ENCODE measurements at regions not wholly inside any gene's neighbourhood (a gene's known extent, or its start where the extent isn't known, plus 50 kb on each side); places are given as distances from the start of the nearest gene placed in this dataset.

GRCh38 chr16:5319799-5320198, 222.2 kb upstream of the EEF2KMT start:
- H3K23ac ChIP-seq (ENCODE audit: low read depth, low read length): no peak overlapping the region
- ATAC-seq (ENCODE audit: low read depth) (no peak), DNase-seq (no peak)
- dilution Hi-C loops (cut with HindIII; ENCODE audit: low sequenced_read_pairs, unreplicated experiment): no loop called here
- no peak overlapping the region for H3K9ac ChIP-seq (ENCODE audit: low read depth, low read length)
- TF ChIP-seq SMC3 (IDR thresholded peaks at IDR 0.05; ENCODE audit: low read depth, low read length): no peak
- no peak for TF ChIP-seq BHLHE40 (IDR thresholded peaks at IDR 0.05; ENCODE audit: low read depth, low read length)
- TF ChIP-seq, protein P1, sequence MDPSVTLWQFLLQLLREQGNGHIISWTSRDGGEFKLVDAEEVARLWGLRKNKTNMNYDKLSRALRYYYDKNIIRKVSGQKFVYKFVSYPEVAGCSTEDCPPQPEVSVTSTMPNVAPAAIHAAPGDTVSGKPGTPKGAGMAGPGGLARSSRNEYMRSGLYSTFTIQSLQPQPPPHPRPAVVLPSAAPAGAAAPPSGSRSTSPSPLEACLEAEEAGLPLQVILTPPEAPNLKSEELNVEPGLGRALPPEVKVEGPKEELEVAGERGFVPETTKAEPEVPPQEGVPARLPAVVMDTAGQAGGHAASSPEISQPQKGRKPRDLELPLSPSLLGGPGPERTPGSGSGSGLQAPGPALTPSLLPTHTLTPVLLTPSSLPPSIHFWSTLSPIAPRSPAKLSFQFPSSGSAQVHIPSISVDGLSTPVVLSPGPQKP (IDR thresholded peaks at IDR 0.05; ENCODE audit: borderline replicate concordance, low read depth, low read length): no peak
- TF ChIP-seq, protein P2, sequence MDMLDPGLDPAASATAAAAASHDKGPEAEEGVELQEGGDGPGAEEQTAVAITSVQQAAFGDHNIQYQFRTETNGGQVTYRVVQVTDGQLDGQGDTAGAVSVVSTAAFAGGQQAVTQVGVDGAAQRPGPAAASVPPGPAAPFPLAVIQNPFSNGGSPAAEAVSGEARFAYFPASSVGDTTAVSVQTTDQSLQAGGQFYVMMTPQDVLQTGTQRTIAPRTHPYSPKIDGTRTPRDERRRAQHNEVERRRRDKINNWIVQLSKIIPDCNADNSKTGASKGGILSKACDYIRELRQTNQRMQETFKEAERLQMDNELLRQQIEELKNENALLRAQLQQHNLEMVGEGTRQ (IDR thresholded peaks at IDR 0.05; ENCODE audit: low read depth, low read length): no peak
- TF ChIP-seq MXI1 (IDR thresholded peaks at IDR 0.05; ENCODE audit: borderline replicate concordance, low read depth, low read length): no peak
- TF ChIP-seq RAD21 (IDR thresholded peaks at IDR 0.05; ENCODE audit: low read length): no peak
- TF ChIP-seq RCOR1 (IDR thresholded peaks at IDR 0.05; ENCODE audit: insufficient replicate concordance, low read length): no peak
- TF ChIP-seq POLR2A (IDR thresholded peaks at IDR 0.05; ENCODE audit: low read depth, low read length): no peak
- TF ChIP-seq CEBPB (IDR thresholded peaks at IDR 0.05; ENCODE audit: low read depth, low read length): no peak
- no peak for TF ChIP-seq CTCF (conservative IDR thresholded peaks at IDR 0.05; ENCODE audit: low read depth, low read length)
- TF ChIP-seq MAZ (IDR thresholded peaks at IDR 0.05; ENCODE audit: borderline replicate concordance, low read depth, low read length): no peak
- TF ChIP-seq FOS (IDR thresholded peaks at IDR 0.05; ENCODE audit: low read depth, low read length): no peak
- TF ChIP-seq MAFK (IDR thresholded peaks at IDR 0.05; ENCODE audit: low read depth, low read length): no peak
- TF ChIP-seq NFE2L2 (IDR thresholded peaks at IDR 0.05; ENCODE audit: low read depth, low read length): no peak
- H3K4me3 ChIP-seq (ENCODE audit: insufficient read depth, low read depth, low read length): no peak overlapping the region
- H3K79me1 ChIP-seq (ENCODE audit: low read depth in 1 of 2, low read length in 2 of 2): no peaks in the 10 kb centered on the region
- H2BK20ac ChIP-seq (ENCODE audit: low read depth, low read length): no peak overlapping the region
- no peak overlapping the region for H3K18ac ChIP-seq (ENCODE audit: low read depth, low read length)
- no peak overlapping the region for H3K56ac ChIP-seq (ENCODE audit: extremely low read depth, insufficient read depth, low read length)
- no peak overlapping the region for H2AK5ac ChIP-seq (ENCODE audit: low read depth, low read length)
- no peaks in the 10 kb centered on the region for H4K20me1 ChIP-seq (ENCODE audit: insufficient read depth, low read length)
- no peak overlapping the region for H2AFZ ChIP-seq (replicated peaks; ENCODE audit: low read length, poor library complexity)
- H4K8ac ChIP-seq (ENCODE audit: low read depth in 2 of 2, low read length in 2 of 2): no peak overlapping the region
- no peak overlapping the region for H3K14ac ChIP-seq (replicated peaks; ENCODE audit: low read depth, low read length)
- CTCF ChIA-PET: no interaction called here
- H3K36me3 ChIP-seq (ENCODE audit: control insufficient read depth, insufficient read depth, low read length): no peaks in the 10 kb centered on the region
- BruUV-seq (replicated peaks): no TSS peak
- no peak overlapping the region for H4K91ac ChIP-seq (ENCODE audit: insufficient read depth, low read depth, low read length)
- H2BK15ac ChIP-seq (ENCODE audit: low read depth, low read length): no peak overlapping the region
- intact Hi-C loops (cut with micrococcal nuclease): no loop called here
- H2BK120ac ChIP-seq (ENCODE audit: low read depth, low read length): no peak overlapping the region
- H3K27ac ChIP-seq (ENCODE audit: insufficient read depth, low read length): no peak overlapping the region
- H2AK9ac ChIP-seq (replicated peaks; ENCODE audit: low read depth, low read length, poor library complexity): no peak overlapping the region
- no peak overlapping the region for H4K5ac ChIP-seq (ENCODE audit: low read depth, low read length)
- in situ Hi-C loops (cut with MboI; ENCODE audit: low sequenced_read_pairs): no loop called here
- H3K9me1 ChIP-seq (ENCODE audit: insufficient read depth, low read length): no peaks in the 10 kb centered on the region
- H3K4ac ChIP-seq (ENCODE audit: low read depth, low read length): no peak overlapping the region
- no peak overlapping the region for H2BK5ac ChIP-seq (ENCODE audit: low read depth, low read length, poor library complexity, severe bottlenecking)
- no peaks in the 10 kb centered on the region for H3K27me3 ChIP-seq (ENCODE audit: control insufficient read depth, insufficient read depth, low read length)
- peaks cover 30% of the 10 kb centered on the region for H3K9me3 ChIP-seq (ENCODE audit: control insufficient read depth, insufficient read depth, low read length)
- 100% methylated on average over 1 of the region's 2 CpGs; no CpG with 5 or more reads in 1 of the 2 experiments for WGBS, 2 experiments (ENCODE audit: extremely low coverage in 2 of 2, insufficient read length in 1 of 2)
- no peaks in the 10 kb centered on the region for H3K4me1 ChIP-seq (ENCODE audit: control insufficient read depth, insufficient read depth, low read length)
- POLR2A ChIA-PET (ENCODE audit: unreplicated experiment): no interaction called here
- H3K4me2 ChIP-seq (ENCODE audit: low read depth, low read length): no peak overlapping the region
